ENCODE measurements at regions not wholly inside any gene's neighbourhood (a gene's known extent, or its start where the extent isn't known, plus 50 kb on each side); places are given as distances from the start of the nearest gene placed in this dataset.

DNA sequence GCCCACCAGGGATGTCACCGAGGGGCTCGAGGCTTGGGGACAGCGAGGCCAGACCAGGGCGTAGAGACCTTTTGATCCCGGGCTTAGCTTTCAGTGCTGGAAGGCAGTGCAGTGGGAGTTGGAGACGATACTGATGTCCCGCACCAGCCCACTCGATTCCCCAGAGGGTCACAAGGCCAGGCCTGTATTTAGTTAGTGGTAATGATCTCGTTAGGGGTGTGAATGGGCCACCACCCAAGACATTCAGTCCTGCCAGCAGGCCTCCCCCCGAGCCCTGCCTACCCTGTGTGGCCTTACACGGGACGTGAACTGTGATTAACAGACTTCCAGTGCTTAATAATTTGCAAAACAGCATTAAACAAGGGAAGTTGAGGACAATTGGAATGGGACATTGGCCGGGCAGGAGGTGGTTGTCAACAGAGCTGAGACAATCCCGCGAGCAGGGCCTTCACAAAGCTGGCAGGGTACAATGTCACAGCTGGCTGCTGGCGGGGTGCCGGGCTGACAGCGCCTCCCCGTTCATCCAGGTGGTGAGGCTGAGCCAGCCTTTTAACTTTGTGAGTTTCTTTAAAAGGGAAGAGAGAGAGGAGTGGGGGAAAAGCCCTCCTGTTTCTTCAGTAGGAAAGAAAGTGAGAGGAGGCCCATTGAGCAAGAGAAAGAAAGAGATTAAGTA lies 175.3 kb upstream of the RALGAPA2 start:
- ChIA-PET POLR2A (no interaction called here), CTCF (no interaction called here)
- DNase-seq (ENCODE audit: low read depth), result no peak
- Histone ChIP-seq H3K4me3 (ENCODE audit: low read depth, low read length) (no peak overlapping the region), H3K27me3 (ENCODE audit: control insufficient read depth, insufficient read depth, low read length) (no peaks in the 10 kb centered on the region), H3K36me3 (ENCODE audit: control insufficient read depth, insufficient read depth, low read length) (no peaks in the 10 kb centered on the region)
- TF ChIP-seq CTCF (IDR thresholded peaks at IDR 0.05; ENCODE audit: insufficient read depth, low read depth, low read length), result no peak

DNA sequence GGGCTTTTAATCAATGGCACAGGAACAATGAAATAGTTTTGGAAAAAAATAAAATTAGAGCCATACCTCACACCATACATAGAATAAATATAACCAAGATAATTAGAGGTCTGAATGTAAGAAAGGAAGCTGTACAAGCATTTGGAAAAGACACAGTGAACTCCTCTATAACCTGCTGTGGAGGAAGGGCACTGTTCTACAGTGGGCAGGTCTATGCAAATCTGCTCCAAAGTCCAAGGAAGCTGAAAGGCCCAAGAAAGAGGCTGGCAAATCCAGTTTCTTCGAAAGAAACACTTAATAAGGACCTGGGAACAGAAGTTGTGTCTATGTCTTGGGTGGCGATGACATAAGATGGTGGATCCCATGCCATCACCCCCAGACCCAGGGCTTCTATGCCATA lies 169.4 kb upstream of the RALGAPA2 start:
- H3K4me3 ChIP-seq (ENCODE audit: low read depth, low read length), result no peak overlapping the region
- TF ChIP-seq CTCF (IDR thresholded peaks at IDR 0.05; ENCODE audit: insufficient read depth, low read depth, low read length), result no peak
- CTCF ChIA-PET, result no interaction called here
- no peaks in the 10 kb centered on the region for H3K27me3 ChIP-seq (ENCODE audit: control insufficient read depth, insufficient read depth, low read length)
- POLR2A ChIA-PET, result no interaction called here
- H3K36me3 ChIP-seq (ENCODE audit: control insufficient read depth, insufficient read depth, low read length), result no peaks in the 10 kb centered on the region
- no peak for DNase-seq (ENCODE audit: low read depth)

DNA sequence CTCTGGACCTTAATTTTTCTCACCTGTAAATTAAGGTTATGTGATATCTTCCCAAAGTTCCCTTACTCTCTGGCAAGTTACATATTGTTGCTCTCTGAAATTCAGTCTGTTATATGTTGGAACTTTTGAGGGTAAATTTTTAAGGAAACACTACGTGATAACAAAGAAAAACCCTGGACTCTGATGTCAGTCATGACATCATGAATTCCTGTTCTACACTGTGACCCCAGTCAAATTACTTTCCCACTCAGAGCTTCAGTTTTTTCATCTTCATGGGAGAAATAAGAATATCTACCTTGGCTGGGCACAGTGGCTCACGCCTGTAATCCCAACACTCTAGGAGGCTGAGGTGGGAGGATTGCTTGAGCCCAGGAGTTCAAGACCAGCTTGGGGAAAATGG lies 164.6 kb upstream of the RALGAPA2 start:
- no peak for DNase-seq (ENCODE audit: low read depth)
- no peak for TF ChIP-seq CTCF (IDR thresholded peaks at IDR 0.05; ENCODE audit: insufficient read depth, low read depth, low read length)
- ChIA-PET CTCF (interaction anchor here (2.5 kb wide), 1 partner anchor 628 kb away, joined by 7 read pairs; no protein-coding TSS in a partner anchor), POLR2A (no interaction called here)
- Histone ChIP-seq H3K4me3 (ENCODE audit: low read depth, low read length) (no peak overlapping the region), H3K36me3 (ENCODE audit: control insufficient read depth, insufficient read depth, low read length) (no peaks in the 10 kb centered on the region), H3K27me3 (ENCODE audit: control insufficient read depth, insufficient read depth, low read length) (no peaks in the 10 kb centered on the region)

- DNase-seq (ENCODE audit: low read depth), result no peak
- Histone ChIP-seq H3K27me3 (ENCODE audit: control insufficient read depth, insufficient read depth, low read length) (no peaks in the 10 kb centered on the region), H3K36me3 (ENCODE audit: control insufficient read depth, insufficient read depth, low read length) (no peaks in the 10 kb centered on the region), H3K4me3 (ENCODE audit: low read depth, low read length) (no peak overlapping the region)
- ChIA-PET CTCF (interaction anchor here (0.9 to 1.2 kb wide), 2 partner anchors 56 to 629 kb away, joined by 3 read pairs; no protein-coding TSS in a partner anchor), POLR2A (no interaction called here)
- no peak for TF ChIP-seq CTCF (IDR thresholded peaks at IDR 0.05; ENCODE audit: insufficient read depth, low read depth, low read length)
These were observed 163.3 kb upstream of the RALGAPA2 start for GRCh38 chr20:20875716-20876115.

DNA sequence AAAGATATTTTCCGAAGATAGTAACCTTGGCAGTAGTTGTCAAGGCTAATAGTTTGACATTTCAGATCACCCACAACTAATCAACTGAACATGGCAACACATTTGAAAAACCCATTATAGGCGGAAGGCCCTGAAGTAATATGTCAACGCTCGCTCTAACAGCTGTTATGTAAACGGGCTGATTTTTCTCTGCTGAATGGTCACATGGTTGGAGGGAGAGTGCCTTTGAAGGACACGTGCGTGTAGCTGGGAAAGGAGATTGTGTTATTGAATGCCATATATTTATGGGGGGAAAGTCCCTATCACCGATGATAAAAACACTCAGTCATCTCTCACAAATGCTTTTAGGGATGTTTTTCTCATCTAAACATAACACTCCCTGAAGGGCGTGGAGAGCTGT lies 160.0 kb upstream of the RALGAPA2 start:
- no peak for DNase-seq (ENCODE audit: low read depth)
- Histone ChIP-seq H3K27me3 (ENCODE audit: control insufficient read depth, insufficient read depth, low read length) (no peaks in the 10 kb centered on the region), H3K36me3 (ENCODE audit: control insufficient read depth, insufficient read depth, low read length) (no peaks in the 10 kb centered on the region), H3K4me3 (ENCODE audit: low read depth, low read length) (no peak overlapping the region)
- ChIA-PET CTCF (interaction anchor here (0.6 to 1.2 kb wide), 2 partner anchors 10 to 1763 kb away, joined by 3 read pairs; no protein-coding TSS in a partner anchor), POLR2A (no interaction called here)
- TF ChIP-seq CTCF (IDR thresholded peaks at IDR 0.05; ENCODE audit: insufficient read depth, low read depth, low read length), result no peak
